AG08396 (cell line): ENCODE measurements at regions not wholly inside any gene's neighbourhood (a gene's known extent, or its start where the extent isn't known, plus 50 kb on each side); places are given as distances from the start of the nearest gene placed in this dataset.
A peak's percentile ranks its signal among the peaks of the same experiment; 100 is the strongest.

Source experiments
- DNase-seq: peaks from one replicate; pipeline ENCODE4 v3.0.0; 2012; ENCODE audit warnings: low spot score, mixed read lengths

GRCh38 chr2:143953451-143954030 is 566.4 kb downstream of the ZEB2 start:
- no peak for DNase-seq

- DNase-seq: no peak
Observed at GRCh38 chr2:143952536-143952935, 567.4 kb downstream of the ZEB2 start.

- DNase-seq: no peak
Observed at GRCh38 chr2:143950704-143951103, 569.2 kb downstream of the ZEB2 start.

- no peak for DNase-seq
Observed at GRCh38 chr2:143949121-143949848, 570.6 kb downstream of the ZEB2 start.

GRCh38 chr2:143948710-143949109 is 571.2 kb downstream of the ZEB2 start:
- no peak for DNase-seq

GRCh38 chr2:143946436-143947391 is 573.2 kb downstream of the ZEB2 start:
- DNase-seq: no peak

GRCh38 chr2:143942486-143942885 is 577.4 kb downstream of the ZEB2 start:
- no peak for DNase-seq

GRCh38 chr2:143940720-143941119 is 579.2 kb downstream of the ZEB2 start:
- DNase-seq: no peak

GRCh38 chr2:143939626-143940330 is 580.1 kb downstream of the ZEB2 start:
- no peak for DNase-seq

- peak; percentile 14 for DNase-seq
Observed at GRCh38 chr2:143937723-143938350, 582.1 kb downstream of the ZEB2 start.

GRCh38 chr2:143936848-143937722 is 582.8 kb downstream of the ZEB2 start:
- peak; percentile 61 for DNase-seq

- DNase-seq: no peak
Observed at GRCh38 chr2:143936538-143936847, 583.4 kb downstream of the ZEB2 start.

- DNase-seq: no peak
Observed at GRCh38 chr2:143935482-143935752, 584.5 kb downstream of the ZEB2 start.

GRCh38 chr2:143934626-143935481 is 585.1 kb downstream of the ZEB2 start:
- no peak for DNase-seq

- no peak for DNase-seq
Observed at GRCh38 chr2:143933946-143934569, 585.9 kb downstream of the ZEB2 start.

- DNase-seq: no peak
Observed at GRCh38 chr2:143930891-143931290, 589.0 kb downstream of the ZEB2 start.

- DNase-seq: no peak
Observed at GRCh38 chr2:143928613-143929012, 591.3 kb downstream of the ZEB2 start.

GRCh38 chr2:143928184-143928583 is 591.7 kb downstream of the ZEB2 start:
- no peak for DNase-seq

GRCh38 chr2:143926736-143927135 is 593.2 kb downstream of the ZEB2 start:
- no peak for DNase-seq
